ENCODE measurements at regions not wholly inside any gene's neighbourhood (a gene's known extent, or its start where the extent isn't known, plus 50 kb on each side); places are given as distances from the start of the nearest gene placed in this dataset.

- TF ChIP-seq THRA (CRISPR knock-in tag; IDR thresholded peaks at IDR 0.05; ENCODE audit: borderline replicate concordance) (no peak), DPF2 (CRISPR knock-in tag; IDR thresholded peaks at IDR 0.05; ENCODE audit: borderline replicate concordance, low read depth) (no peak), ZNF564 (CRISPR knock-in tag; IDR thresholded peaks at IDR 0.05) (no peak), EZH2 (conservative IDR thresholded peaks at IDR 0.05; ENCODE audit: low read depth, low read length) (no peak), ZNF205 (CRISPR knock-in tag; IDR thresholded peaks at IDR 0.05) (no peak), ZFP36 (IDR thresholded peaks at IDR 0.05; ENCODE audit: borderline replicate concordance, low read depth, low read length, partially characterized antibody) (no peak), ONECUT2 (CRISPR knock-in tag; IDR thresholded peaks at IDR 0.05) (no peak), ZNF780A (CRISPR knock-in tag; IDR thresholded peaks at IDR 0.05) (no peak)
These were observed 739.9 kb downstream of the CDH8 start (continued) for GRCh38 chr16:61296305-61296704.

- BruUV-seq (replicated peaks): no TSS peak
- no peak for ATAC-seq
- Histone ChIP-seq H3K4me1 (ENCODE audit: insufficient read depth, low read length) (no peaks in the 10 kb centered on the region), H3K36me3 (replicated peaks in 1 of 2; ENCODE audit: control insufficient read depth in 1 of 2, insufficient read depth in 2 of 2, low read length in 2 of 2) (no peaks in the 10 kb centered on the region), H3K79me2 (ENCODE audit: insufficient read depth, low read length) (no peaks in the 10 kb centered on the region), H3K9ac (ENCODE audit: insufficient read depth, low read depth, low read length) (no peak overlapping the region), H3K4me2 (ENCODE audit: low read depth, low read length) (no peak overlapping the region), H3K4me3 (replicated peaks in 1 of 3; ENCODE audit: insufficient read depth in 1 of 3, low read depth in 2 of 3, low read length in 3 of 3) (no peak overlapping the region), H2AFZ (ENCODE audit: low read length) (no peak overlapping the region), H3K9me3 (ENCODE audit: low read length) (no peaks in the 10 kb centered on the region), H3K27ac (ENCODE audit: extremely low read length, insufficient read depth, low read length) (no peak overlapping the region), H3K27me3 (ENCODE audit: control insufficient read depth in 1 of 2, insufficient read depth in 2 of 2, low read length in 2 of 2) (no peaks in the 10 kb centered on the region), H4K20me1 (ENCODE audit: insufficient read depth, low read length) (no peaks in the 10 kb centered on the region)
- ChIA-PET CTCF (ENCODE audit: low intra/inter-chr PET ratio, low total read pairs) (no interaction called here), POLR2A (no interaction called here)
- TF ChIP-seq CREB1 (IDR thresholded peaks at IDR 0.05) (peak; percentile 31; the same call in 1 of the 2 replicates), CREB1 (CRISPR knock-in tag; IDR thresholded peaks at IDR 0.05) (no peak), KDM4B (CRISPR knock-in tag; IDR thresholded peaks at IDR 0.05) (no peak)
- intact Hi-C loops (cut with micrococcal nuclease; ENCODE audit: unreplicated experiment) (no loop called here), in situ Hi-C loops (cut with HindIII; ENCODE audit: extremely low pct_ligation_motif_present, low pct_unique_long_range_greater_than_20kb) (no loop called here)
- DNase-seq (ENCODE audit: low spot score): no peak
- FAIRE-seq: no peak
These were observed 740.9 kb downstream of the CDH8 start for GRCh38 chr16:61295311-61295710.

All from HepG2 (cell line).